ENCODE measurements at regions not wholly inside any gene's neighbourhood (a gene's known extent, or its start where the extent isn't known, plus 50 kb on each side); places are given as distances from the start of the nearest gene placed in this dataset.

DNA sequence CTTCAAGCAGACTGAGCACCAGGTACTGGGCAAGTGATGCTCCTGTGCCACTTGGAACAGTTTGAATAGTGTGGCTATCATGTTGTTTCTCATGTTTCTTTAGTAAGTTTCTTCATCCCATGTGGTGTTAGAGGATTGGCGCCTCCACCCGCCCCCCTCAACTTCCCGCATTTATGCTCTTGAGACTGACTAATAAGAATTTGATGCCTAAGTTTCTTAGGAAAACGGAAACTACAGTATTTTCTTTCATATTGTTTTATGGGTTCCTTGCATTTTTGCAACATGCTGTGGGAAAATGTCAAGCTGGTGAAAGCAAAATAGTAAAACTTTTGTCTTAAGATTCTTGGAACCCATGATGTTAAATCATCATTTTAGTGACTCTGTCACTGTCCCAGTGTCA, 101.2 kb upstream of the SLC4A4 start:
- TF ChIP-seq POLR2AphosphoS5 (IDR thresholded peaks at IDR 0.05), result no peak
- TF ChIP-seq, protein P1, sequence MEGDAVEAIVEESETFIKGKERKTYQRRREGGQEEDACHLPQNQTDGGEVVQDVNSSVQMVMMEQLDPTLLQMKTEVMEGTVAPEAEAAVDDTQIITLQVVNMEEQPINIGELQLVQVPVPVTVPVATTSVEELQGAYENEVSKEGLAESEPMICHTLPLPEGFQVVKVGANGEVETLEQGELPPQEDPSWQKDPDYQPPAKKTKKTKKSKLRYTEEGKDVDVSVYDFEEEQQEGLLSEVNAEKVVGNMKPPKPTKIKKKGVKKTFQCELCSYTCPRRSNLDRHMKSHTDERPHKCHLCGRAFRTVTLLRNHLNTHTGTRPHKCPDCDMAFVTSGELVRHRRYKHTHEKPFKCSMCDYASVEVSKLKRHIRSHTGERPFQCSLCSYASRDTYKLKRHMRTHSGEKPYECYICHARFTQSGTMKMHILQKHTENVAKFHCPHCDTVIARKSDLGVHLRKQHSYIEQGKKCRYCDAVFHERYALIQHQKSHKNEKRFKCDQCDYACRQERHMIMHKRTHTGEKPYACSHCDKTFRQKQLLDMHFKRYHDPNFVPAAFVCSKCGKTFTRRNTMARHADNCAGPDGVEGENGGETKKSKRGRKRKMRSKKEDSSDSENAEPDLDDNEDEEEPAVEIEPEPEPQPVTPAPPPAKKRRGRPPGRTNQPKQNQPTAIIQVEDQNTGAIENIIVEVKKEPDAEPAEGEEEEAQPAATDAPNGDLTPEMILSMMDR (IDR thresholded peaks at IDR 0.05), result no peak
